Cardiac muscle cell (in vitro differentiated cells and primary cell): ENCODE measurements at regions not wholly inside any gene's neighbourhood (a gene's known extent, or its start where the extent isn't known, plus 50 kb on each side); places are given as distances from the start of the nearest gene placed in this dataset.

ENCODE experiments used
- DNase-seq, 2 donors: peaks; one replicate each; pipeline versions ENCODE4 v3.0.0 to v3.0.0-alpha.2; 2010 to 2017; ENCODE audit warnings: low read depth in 1 of 2, low spot score in 1 of 2
- H3K27ac ChIP-seq: fragments of 200-600 bp; sonication (generic); 2 replicates; pipeline ENCODE4 v1.5.1; 2016
- H3K27me3 ChIP-seq: fragments of 200-600 bp; sonication (generic); 2 replicates; pipeline ENCODE4 v1.6.0; 2016; ENCODE audit warnings: control low read depth
- H3K36me3 ChIP-seq: fragments of 200-600 bp; sonication (generic); 2 replicates; pipeline ENCODE4 v1.5.1; 2016; ENCODE audit warnings: control low read depth
- H3K4me1 ChIP-seq: fragments of 200-600 bp; sonication (generic); 2 replicates; pipeline ENCODE4 v1.8.1; 2017; ENCODE audit warnings: low read depth, mild to moderate bottlenecking, mixed run types
- H3K4me3 ChIP-seq: fragments of 200-600 bp; sonication (generic); 2 replicates; pipeline ENCODE4 v1.5.1; 2016; ENCODE audit warnings: mild to moderate bottlenecking
- H3K9me3 ChIP-seq: fragments of 200-600 bp; sonication (generic); 2 replicates; pipeline ENCODE4 v1.5.1; 2017; ENCODE audit warnings: low read depth, mild to moderate bottlenecking, control low read depth
- TF ChIP-seq, protein P1 (sequence below): IDR thresholded peaks from 2 replicates; pipeline ENCODE4 v1.5.1; 2012; ENCODE audit warnings: low read depth, mild to moderate bottlenecking, low read length

DNA sequence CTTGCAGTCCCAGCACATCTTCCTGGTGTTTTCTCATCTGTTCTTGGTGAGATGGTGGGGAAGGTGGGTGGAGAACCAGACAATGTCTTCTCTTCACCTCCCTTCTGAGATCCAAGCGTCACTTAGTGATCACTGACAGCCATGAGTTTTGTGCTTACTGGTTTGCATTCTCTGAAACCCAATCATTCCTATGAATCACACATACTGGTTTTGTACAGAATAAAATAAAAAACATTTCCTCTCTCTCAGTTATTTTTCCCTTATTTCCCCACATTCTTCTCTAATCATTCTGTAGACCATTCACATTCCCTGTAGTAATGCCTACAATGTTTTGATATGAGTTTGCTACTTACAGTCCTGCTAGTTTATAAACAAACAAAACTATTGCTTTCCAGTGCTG is 143.8 kb upstream of the SLC13A1 start:
- Histone ChIP-seq H3K27ac (no peak overlapping the region), H3K4me3 (no peak overlapping the region), H3K4me1 (no peaks in the 10 kb centered on the region), H3K36me3 (no peaks in the 10 kb centered on the region), H3K9me3 (no peaks in the 10 kb centered on the region), H3K27me3 (no peaks in the 10 kb centered on the region)
- TF ChIP-seq, protein P1, sequence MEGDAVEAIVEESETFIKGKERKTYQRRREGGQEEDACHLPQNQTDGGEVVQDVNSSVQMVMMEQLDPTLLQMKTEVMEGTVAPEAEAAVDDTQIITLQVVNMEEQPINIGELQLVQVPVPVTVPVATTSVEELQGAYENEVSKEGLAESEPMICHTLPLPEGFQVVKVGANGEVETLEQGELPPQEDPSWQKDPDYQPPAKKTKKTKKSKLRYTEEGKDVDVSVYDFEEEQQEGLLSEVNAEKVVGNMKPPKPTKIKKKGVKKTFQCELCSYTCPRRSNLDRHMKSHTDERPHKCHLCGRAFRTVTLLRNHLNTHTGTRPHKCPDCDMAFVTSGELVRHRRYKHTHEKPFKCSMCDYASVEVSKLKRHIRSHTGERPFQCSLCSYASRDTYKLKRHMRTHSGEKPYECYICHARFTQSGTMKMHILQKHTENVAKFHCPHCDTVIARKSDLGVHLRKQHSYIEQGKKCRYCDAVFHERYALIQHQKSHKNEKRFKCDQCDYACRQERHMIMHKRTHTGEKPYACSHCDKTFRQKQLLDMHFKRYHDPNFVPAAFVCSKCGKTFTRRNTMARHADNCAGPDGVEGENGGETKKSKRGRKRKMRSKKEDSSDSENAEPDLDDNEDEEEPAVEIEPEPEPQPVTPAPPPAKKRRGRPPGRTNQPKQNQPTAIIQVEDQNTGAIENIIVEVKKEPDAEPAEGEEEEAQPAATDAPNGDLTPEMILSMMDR: no peak
- no peak for DNase-seq

DNA sequence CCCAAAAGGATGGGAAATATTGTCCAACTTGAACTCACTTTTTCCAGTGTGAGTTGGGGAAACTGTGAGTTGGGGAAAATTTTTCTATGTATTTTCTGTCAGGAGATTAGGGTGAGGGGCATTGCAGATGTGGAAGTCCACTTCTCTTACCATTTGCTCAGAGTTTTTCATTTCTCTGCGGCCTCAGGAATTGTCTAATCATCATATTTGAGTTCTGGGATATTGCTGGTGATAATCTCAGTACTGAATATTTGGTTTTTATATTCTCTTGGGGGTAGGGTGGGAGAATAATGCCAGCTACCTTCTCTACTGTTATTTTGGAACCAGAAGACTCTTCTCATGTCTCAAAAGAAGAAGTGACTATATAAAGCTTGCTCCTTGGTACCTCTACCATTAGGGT is 141.3 kb upstream of the SLC13A1 start:
- Histone ChIP-seq H3K4me3 (no peak overlapping the region), H3K4me1 (no peaks in the 10 kb centered on the region), H3K36me3 (no peaks in the 10 kb centered on the region), H3K27ac (no peak overlapping the region), H3K9me3 (no peaks in the 10 kb centered on the region), H3K27me3 (no peaks in the 10 kb centered on the region)
- TF ChIP-seq, protein P1: no peak
- DNase-seq: no peak

DNA sequence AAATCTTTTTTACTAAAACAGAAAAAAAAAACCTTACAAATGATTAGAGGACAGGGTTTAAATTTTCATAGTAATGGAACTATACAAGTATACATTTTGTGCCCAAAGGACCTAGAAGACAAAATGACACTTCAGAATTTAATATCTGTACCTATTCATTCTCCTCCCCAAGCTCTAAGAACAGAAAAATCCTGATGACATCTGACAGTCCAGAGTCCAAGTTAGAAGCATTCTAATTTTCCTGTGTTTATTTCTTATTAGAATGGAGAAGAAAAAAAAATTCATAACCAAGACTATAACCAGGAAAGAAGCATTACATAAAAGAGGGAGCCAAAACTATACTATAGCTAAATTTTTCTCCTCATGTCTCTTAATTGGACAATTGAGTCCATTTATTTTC is 138.9 kb upstream of the SLC13A1 start:
- DNase-seq: no peak
- Histone ChIP-seq H3K27ac (no peak overlapping the region), H3K4me1 (no peaks in the 10 kb centered on the region), H3K9me3 (no peaks in the 10 kb centered on the region), H3K27me3 (no peaks in the 10 kb centered on the region), H3K4me3 (no peak overlapping the region), H3K36me3 (no peaks in the 10 kb centered on the region)
- TF ChIP-seq, protein P1: no peak

DNA sequence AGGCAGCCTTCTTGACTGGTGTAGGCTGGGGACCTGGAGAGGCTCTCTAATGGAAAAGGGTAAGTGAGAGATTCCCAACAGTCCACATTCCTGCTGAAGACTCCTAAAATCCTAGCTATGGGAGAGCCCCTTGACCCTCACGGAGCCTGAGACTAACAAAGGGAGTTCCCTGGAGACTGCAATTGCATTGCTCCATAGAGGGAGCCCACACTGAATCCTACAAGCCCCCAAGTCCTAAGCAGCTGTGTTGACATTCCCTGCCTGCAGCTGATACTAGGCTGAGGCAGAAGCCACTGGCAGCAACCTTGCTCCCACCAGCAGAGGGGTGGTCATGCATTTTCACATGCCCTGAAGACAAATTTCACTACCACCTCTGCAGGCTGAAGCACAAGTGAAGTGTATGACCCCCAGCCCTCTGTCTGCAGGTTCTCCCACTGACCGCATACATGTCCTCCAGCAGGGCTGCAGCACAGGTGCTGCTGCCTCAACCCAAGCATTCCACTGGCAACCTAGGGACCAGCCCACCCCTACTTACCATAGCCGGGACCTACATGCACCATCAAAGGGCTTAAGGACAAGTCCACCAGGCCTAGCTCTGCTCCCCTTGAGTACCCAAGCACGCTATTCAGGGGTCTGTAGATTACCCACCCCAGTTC is 130.3 kb upstream of the SLC13A1 start:
- TF ChIP-seq, protein P1: no peak
- no peak for DNase-seq
- H3K27ac ChIP-seq: no peak overlapping the region
- no peak overlapping the region for H3K4me3 ChIP-seq
- H3K27me3 ChIP-seq: no peaks in the 10 kb centered on the region
- H3K9me3 ChIP-seq: no peaks in the 10 kb centered on the region
- no peaks in the 10 kb centered on the region for H3K4me1 ChIP-seq
- no peaks in the 10 kb centered on the region for H3K36me3 ChIP-seq

DNA sequence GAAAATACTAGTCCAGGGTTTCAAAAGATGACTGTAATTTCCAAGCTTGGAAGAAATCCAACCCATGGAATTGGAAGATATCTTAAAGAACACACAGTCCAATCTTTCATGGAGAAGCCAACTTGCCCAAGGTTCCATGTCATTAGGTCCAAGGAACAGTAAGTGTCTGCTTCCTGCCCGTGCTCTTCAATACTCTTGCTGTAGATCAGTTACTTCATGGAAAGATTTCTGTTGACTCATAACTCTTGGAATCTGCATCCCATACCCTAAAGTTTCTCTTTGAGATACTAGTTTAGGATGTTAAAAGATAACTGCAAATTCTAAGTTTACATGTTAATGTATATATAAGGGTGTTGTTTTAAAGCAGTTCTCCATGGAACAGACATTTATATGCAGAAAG is 127.9 kb upstream of the SLC13A1 start:
- no peak overlapping the region for H3K27ac ChIP-seq
- H3K9me3 ChIP-seq: no peaks in the 10 kb centered on the region
- TF ChIP-seq, protein P1: no peak
- no peak for DNase-seq
- no peak overlapping the region for H3K4me3 ChIP-seq
- no peaks in the 10 kb centered on the region for H3K27me3 ChIP-seq
- no peaks in the 10 kb centered on the region for H3K4me1 ChIP-seq
- H3K36me3 ChIP-seq: no peaks in the 10 kb centered on the region
